Esophagus squamous epithelium (tissue), 5 donors: ENCODE measurements at regions not wholly inside any gene's neighbourhood (a gene's known extent, or its start where the extent isn't known, plus 50 kb on each side); places are given as distances from the start of the nearest gene placed in this dataset.
"Not testable (repeated sequence)": the region's sequence is repeated elsewhere in the genome, so short reads cannot be mapped to it uniquely, and the experiment has no call there.

Experiments
- DNase-seq: peaks from one replicate; lab custom pipeline; 2025; lab: John Stamatoyannopoulos, UW
- H3K27ac ChIP-seq, 4 donors: fragments of 200-600 bp; sonication (generic); one replicate each; pipeline ENCODE4 v1.5.1; 2016 to 2019; ENCODE audit warnings: mild to moderate bottlenecking in 1 of 4
- H3K27me3 ChIP-seq, 4 donors: fragments of 200-600 bp; sonication (generic); 1 replicate in 3 of 4; 2 replicates in 1 of 4; pipeline versions ENCODE4 v1.5.1 to v1.6.0; 2017 to 2021; ENCODE audit warnings: antibody characterized with exemption in 1 of 4
- H3K36me3 ChIP-seq, 3 donors: fragments of 200-600 bp; sonication (generic); one replicate each; pipeline ENCODE4 v1.5.1; 2016 to 2019
- H3K4me1 ChIP-seq, 3 donors: fragments of 200-600 bp; sonication (generic); one replicate each; pipeline ENCODE4 v1.5.1; 2017 to 2019
- H3K4me3 ChIP-seq, 4 donors: fragments of 200-600 bp; sonication (generic); 1 replicate in 3 of 4; 2 replicates in 1 of 4; pipeline ENCODE4 v1.5.1; 2016 to 2019; ENCODE audit warnings: mild to moderate bottlenecking in 2 of 4, moderate library complexity in 1 of 4
- H3K9me3 ChIP-seq, 3 donors: fragments of 200-600 bp; sonication (generic); one replicate each; pipeline ENCODE4 v1.5.1; 2016 to 2019
- POLR2A ChIP-seq, 4 donors: fragments of 450-650 bp; IDR thresholded peaks; one replicate each; pipeline ENCODE4 v1.6.1; 2017; ENCODE audit warnings: antibody characterized with exemption in 4 of 4, mild to moderate bottlenecking in 4 of 4, moderate library complexity in 3 of 4
- WGBS, 2 donors: methylation state at CpG; one replicate each; pipeline ENCODE4 v1.1.5; 2018; 5-methylcytosine and 5-hydroxymethylcytosine counted together
- intact Hi-C: fragments of 100-400 bp; cut with DNase I; formaldehyde crosslinking; loops from one replicate; pipeline ENCODE4 v1.15.0; 2022
- TF ChIP-seq, protein P1 (sequence below), 6 experiments: fragments of 450-650 bp in 4 of 6; fragments of 200-600 bp in 2 of 6; sonication (generic) in 2 of 6; IDR thresholded peaks; one replicate each; pipeline ENCODE4 v1.5.1; 2016 to 2019; ENCODE audit warnings: antibody characterized with exemption in 6 of 6, mild to moderate bottlenecking in 4 of 6, moderate library complexity in 4 of 6
- donor health status: DM: yes; HTN: yes; CAD: no.

DNA sequence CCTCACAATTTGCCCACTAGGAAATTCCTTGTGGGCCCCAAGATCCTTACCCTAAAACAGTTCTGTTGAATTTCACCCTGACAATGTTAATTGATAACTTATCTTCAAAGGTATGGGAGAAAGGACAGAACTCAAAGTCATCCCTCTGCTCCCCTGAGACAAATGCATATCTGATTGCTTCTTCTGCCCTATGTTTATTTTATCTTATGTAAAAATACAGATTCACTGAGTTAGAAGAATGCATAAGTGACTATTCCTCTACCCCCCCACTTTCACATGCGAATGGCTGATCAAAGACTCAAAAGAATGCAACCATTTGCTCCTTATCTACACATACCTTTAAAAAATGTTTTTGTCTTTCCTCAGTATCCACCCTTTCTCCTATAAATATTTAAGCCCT lies 235.7 kb upstream of the SEMA3C start:
- TF ChIP-seq, protein P1, sequence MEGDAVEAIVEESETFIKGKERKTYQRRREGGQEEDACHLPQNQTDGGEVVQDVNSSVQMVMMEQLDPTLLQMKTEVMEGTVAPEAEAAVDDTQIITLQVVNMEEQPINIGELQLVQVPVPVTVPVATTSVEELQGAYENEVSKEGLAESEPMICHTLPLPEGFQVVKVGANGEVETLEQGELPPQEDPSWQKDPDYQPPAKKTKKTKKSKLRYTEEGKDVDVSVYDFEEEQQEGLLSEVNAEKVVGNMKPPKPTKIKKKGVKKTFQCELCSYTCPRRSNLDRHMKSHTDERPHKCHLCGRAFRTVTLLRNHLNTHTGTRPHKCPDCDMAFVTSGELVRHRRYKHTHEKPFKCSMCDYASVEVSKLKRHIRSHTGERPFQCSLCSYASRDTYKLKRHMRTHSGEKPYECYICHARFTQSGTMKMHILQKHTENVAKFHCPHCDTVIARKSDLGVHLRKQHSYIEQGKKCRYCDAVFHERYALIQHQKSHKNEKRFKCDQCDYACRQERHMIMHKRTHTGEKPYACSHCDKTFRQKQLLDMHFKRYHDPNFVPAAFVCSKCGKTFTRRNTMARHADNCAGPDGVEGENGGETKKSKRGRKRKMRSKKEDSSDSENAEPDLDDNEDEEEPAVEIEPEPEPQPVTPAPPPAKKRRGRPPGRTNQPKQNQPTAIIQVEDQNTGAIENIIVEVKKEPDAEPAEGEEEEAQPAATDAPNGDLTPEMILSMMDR (IDR thresholded peaks at IDR 0.05), result no peak
- no peak for TF ChIP-seq POLR2A (IDR thresholded peaks at IDR 0.05)
- no peaks in the 10 kb centered on the region for H3K27me3 ChIP-seq
- H3K9me3 ChIP-seq, result no peaks in the 10 kb centered on the region
- DNase-seq, result no peak
- intact Hi-C loops, result no loop called here
- H3K4me3 ChIP-seq, result no peak overlapping the region
- H3K36me3 ChIP-seq, result no peaks in the 10 kb centered on the region
- WGBS, 2 donors, result 83% methylated on average over 1 of the region's 1 CpG
- H3K27ac ChIP-seq, result no peak overlapping the region
- no peaks in the 10 kb centered on the region for H3K4me1 ChIP-seq

- H3K27me3 ChIP-seq, DNase-seq, H3K4me3 ChIP-seq, intact Hi-C loops, H3K4me1 ChIP-seq, H3K27ac ChIP-seq, H3K36me3 ChIP-seq, H3K9me3 ChIP-seq: not testable (repeated sequence)
- 88 to 97% methylated on average over 8 to 9 of the region's 9 CpGs for WGBS, 2 donors
These were observed 234.1 kb upstream of the SEMA3C start for GRCh38 chr7:81152925-81153324.

GRCh38 chr7:81150951-81151361 lies 232.1 kb upstream of the SEMA3C start:
- intact Hi-C loops, result no loop called here
- no peaks in the 10 kb centered on the region for H3K27me3 ChIP-seq
- DNase-seq, result no peak
- H3K9me3 ChIP-seq, result no peaks in the 10 kb centered on the region
- WGBS, 2 donors, result 56 to 60% methylated on average over 1 of the region's 1 CpG
- no peak overlapping the region for H3K27ac ChIP-seq
- no peaks in the 10 kb centered on the region for H3K36me3 ChIP-seq
- no peak for TF ChIP-seq POLR2A (IDR thresholded peaks at IDR 0.05)
- TF ChIP-seq, protein P1 (IDR thresholded peaks at IDR 0.05), result no peak
- H3K4me3 ChIP-seq, result no peak overlapping the region
- H3K4me1 ChIP-seq, result no peaks in the 10 kb centered on the region

- Histone ChIP-seq H3K4me1 (no peaks in the 10 kb centered on the region), H3K36me3 (no peaks in the 10 kb centered on the region), H3K9me3 (no peaks in the 10 kb centered on the region), H3K27ac (no peak overlapping the region), H3K27me3 (no peaks in the 10 kb centered on the region), H3K4me3 (no peak overlapping the region)
- no peak for DNase-seq
- TF ChIP-seq POLR2A (IDR thresholded peaks at IDR 0.05), result no peak
- TF ChIP-seq, protein P1 (IDR thresholded peaks at IDR 0.05), result no peak
- WGBS, 2 donors, result 55 to 69% methylated on average over 1 to 2 of the region's 2 CpGs
- intact Hi-C loops, result no loop called here
These were observed 225.0 kb upstream of the SEMA3C start for GRCh38 chr7:81143856-81144255.

- 100% methylated on average over 5 of the region's 45 CpGs for WGBS, 2 donors
These were observed 222.7 kb upstream of the SEMA3C start for GRCh38 chr7:81141257-81142205.

DNA sequence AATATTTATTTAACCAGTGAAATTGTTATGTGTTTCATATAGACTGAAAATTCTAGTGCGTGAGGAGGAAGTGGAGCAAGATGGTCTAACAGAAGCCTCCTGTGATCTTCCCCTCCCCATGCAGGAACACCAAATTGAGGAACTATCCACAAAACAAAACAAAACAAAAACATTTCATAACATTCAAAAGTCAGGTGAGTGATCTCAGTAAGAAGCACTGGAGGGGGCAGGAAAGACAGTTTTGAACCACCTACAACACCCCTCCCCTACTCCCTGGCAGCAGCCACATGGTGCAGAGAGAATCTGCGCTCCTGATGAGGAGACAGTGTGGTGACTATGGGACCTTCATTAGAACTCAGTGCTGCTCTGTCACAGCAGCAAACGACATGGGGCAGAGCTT lies 221.9 kb upstream of the SEMA3C start:
- Histone ChIP-seq H3K4me3 (no peak overlapping the region), H3K27ac (peak overlapping the region in 1 of 4 donors; percentile 47)
- WGBS, 2 donors, result 72 to 89% methylated on average over 2 of the region's 3 CpGs

More at GRCh38 chr7:81141257-81142205, 222.7 kb upstream of the SEMA3C start:
- H3K27me3 ChIP-seq, H3K4me3 ChIP-seq, H3K4me1 ChIP-seq, H3K9me3 ChIP-seq, H3K36me3 ChIP-seq, intact Hi-C loops, DNase-seq: not testable (repeated sequence)
- peak overlapping the region in 1 of 4 donors; percentile 47 for H3K27ac ChIP-seq

More for the DNA sequence above, 221.9 kb upstream of the SEMA3C start:
- Histone ChIP-seq H3K9me3 (no peaks in the 10 kb centered on the region), H3K27me3 (no peaks in the 10 kb centered on the region), H3K36me3 (no peaks in the 10 kb centered on the region), H3K4me1 (no peaks in the 10 kb centered on the region)
- intact Hi-C loops, result no loop called here
- DNase-seq, result no peak
- TF ChIP-seq, protein P1 (IDR thresholded peaks at IDR 0.05), result no peak
- TF ChIP-seq POLR2A (IDR thresholded peaks at IDR 0.05), result no peak
